ENCODE measurements at regions not wholly inside any gene's neighbourhood (a gene's known extent, or its start where the extent isn't known, plus 50 kb on each side); places are given as distances from the start of the nearest gene placed in this dataset.

GRCh38 chr12:124440031-124440626, 127.3 kb downstream of the NCOR2 start:
- no peak for DNase-seq (ENCODE audit: extremely low read depth, low read depth)
- TF ChIP-seq CTCF (IDR thresholded peaks at IDR 0.05; ENCODE audit: low read depth, low read length, missing control alignments): no peak
- H3K4me3 ChIP-seq (replicated peaks; ENCODE audit: low read depth, low read length): no peak overlapping the region

GRCh38 chr12:124438437-124439056, 128.9 kb downstream of the NCOR2 start:
- no peak for TF ChIP-seq CTCF (IDR thresholded peaks at IDR 0.05; ENCODE audit: low read depth, low read length, missing control alignments)
- H3K4me3 ChIP-seq (replicated peaks; ENCODE audit: low read depth, low read length): no peak overlapping the region
- DNase-seq (ENCODE audit: extremely low read depth, low read depth): no peak

GRCh38 chr12:124437617-124438436, 129.6 kb downstream of the NCOR2 start:
- no peak for TF ChIP-seq CTCF (IDR thresholded peaks at IDR 0.05; ENCODE audit: low read depth, low read length, missing control alignments)
- no peak for DNase-seq (ENCODE audit: extremely low read depth, low read depth)
- no peak overlapping the region for H3K4me3 ChIP-seq (replicated peaks; ENCODE audit: low read depth, low read length)

GRCh38 chr12:124437121-124437520, 130.3 kb downstream of the NCOR2 start:
- TF ChIP-seq CTCF (IDR thresholded peaks at IDR 0.05; ENCODE audit: low read depth, low read length, missing control alignments): no peak
- DNase-seq (ENCODE audit: extremely low read depth, low read depth): no peak
- H3K4me3 ChIP-seq (replicated peaks; ENCODE audit: low read depth, low read length): no peak overlapping the region

GRCh38 chr12:124436366-124436765, 131.0 kb downstream of the NCOR2 start:
- H3K4me3 ChIP-seq (replicated peaks; ENCODE audit: low read depth, low read length): no peak overlapping the region
- no peak for DNase-seq (ENCODE audit: extremely low read depth, low read depth)
- TF ChIP-seq CTCF (IDR thresholded peaks at IDR 0.05; ENCODE audit: low read depth, low read length, missing control alignments): no peak

GRCh38 chr12:124435806-124436345, 131.5 kb downstream of the NCOR2 start:
- TF ChIP-seq CTCF (IDR thresholded peaks at IDR 0.05; ENCODE audit: low read depth, low read length, missing control alignments): no peak
- no peak for DNase-seq (ENCODE audit: extremely low read depth, low read depth)
- H3K4me3 ChIP-seq (replicated peaks; ENCODE audit: low read depth, low read length): no peak overlapping the region
